MM.1S (cell line): ENCODE measurements at regions not wholly inside any gene's neighbourhood (a gene's known extent, or its start where the extent isn't known, plus 50 kb on each side); places are given as distances from the start of the nearest gene placed in this dataset.

Source experiments
- CTCF ChIP-seq: fragments of 300-600 bp; sonication (generic); IDR thresholded peaks from 2 replicates; pipeline ENCODE4 v1.5.1; 2016; ENCODE audit warnings: antibody characterized with exemption, low read length, mixed read lengths
- EZH2 ChIP-seq: fragments of 300-600 bp; sonication (generic); optimal IDR thresholded peaks from 2 replicates; pipeline ENCODE3; 2017; ENCODE audit warnings: low read depth, mild to moderate bottlenecking, antibody characterized with exemption, low read length, mixed read lengths
- EZH2phosphoT487 ChIP-seq: fragments of 300-600 bp; sonication (generic); IDR thresholded peaks from 2 replicates; pipeline ENCODE4 v1.6.1; 2018; ENCODE audit warnings: antibody characterized with exemption, low read length

- TF ChIP-seq CTCF (no peak), EZH2 (no peak), EZH2phosphoT487 (no peak)
Observed at GRCh38 chr3:109548192-109548938, 211.0 kb upstream of the DPPA4 start.
